H1 (cell line): ENCODE measurements at regions not wholly inside any gene's neighbourhood (a gene's known extent, or its start where the extent isn't known, plus 50 kb on each side); places are given as distances from the start of the nearest gene placed in this dataset.

ENCODE experiments used
- CTCF ChIA-PET: fragments of 300-600 bp; sonication (Branson Sonifier 250); formaldehyde crosslinking; loops from one replicate; lab custom pipeline; 2021; ENCODE audit not compliant: partially characterized antibody; lab: Charles Lee
- POLR2A ChIA-PET: fragments of 300-600 bp; sonication (Branson Sonifier 250); formaldehyde crosslinking; loops from one replicate; lab custom pipeline; 2021; ENCODE audit warnings: inconsistent platforms; ENCODE audit not compliant: partially characterized antibody; lab: Charles Lee
- DNase-seq, 2 experiments: peaks; one replicate each; pipeline versions ENCODE4 v3.0.0 to v3.0.0-alpha.2; 2010 to 2022; ENCODE audit warnings: low spot score in 2 of 2, low read depth in 1 of 2, mixed read lengths in 1 of 2
- FAIRE-seq: peaks from 2 replicates; lab custom pipeline; 2011; peaks lifted over from hg19 to GRCh38; lab: Jason Lieb, UNC
- H2AFZ ChIP-seq: 2 replicates; pipeline ENCODE4 v1.8.1; 2012; ENCODE audit warnings: low read length, inconsistent platforms
- H2AK5ac ChIP-seq: 2 replicates; pipeline ENCODE4 v1.6.1; 2013; ENCODE audit warnings: low read depth, low read length
- H2BK120ac ChIP-seq: replicated peaks from 2 replicates; pipeline ENCODE3; 2013; ENCODE audit warnings: low read depth, low read length, inconsistent platforms
- H2BK12ac ChIP-seq: 2 replicates; pipeline ENCODE4 v1.6.1; 2013; ENCODE audit warnings: low read depth, low read length
- H2BK15ac ChIP-seq: 2 replicates; pipeline ENCODE4 v1.6.1; 2013; ENCODE audit warnings: low read length
- H2BK20ac ChIP-seq: 2 replicates; pipeline ENCODE4 v1.6.1; 2013; ENCODE audit warnings: low read length
- H2BK5ac ChIP-seq: 2 replicates; pipeline ENCODE4 v1.6.1; 2013; ENCODE audit warnings: low read depth, low read length
- H3K14ac ChIP-seq: 2 replicates; pipeline ENCODE4 v1.6.1; 2013; ENCODE audit warnings: inconsistent platforms; ENCODE audit not compliant: insufficient read length
- H3K18ac ChIP-seq: 2 replicates; pipeline ENCODE4 v1.6.1; 2013; ENCODE audit warnings: low read length; ENCODE audit errors: extremely low read depth
- H3K23ac ChIP-seq: 2 replicates; pipeline ENCODE4 v1.6.1; 2013; ENCODE audit warnings: inconsistent platforms; ENCODE audit not compliant: insufficient read length
- H3K23me2 ChIP-seq: 2 replicates; pipeline ENCODE4 v1.6.1; 2013; ENCODE audit warnings: low read depth, low read length
- H3K27ac ChIP-seq: 2 replicates; pipeline ENCODE4 v1.6.1; 2011; ENCODE audit warnings: low read depth, low read length, inconsistent platforms
- H3K27me3 ChIP-seq, 4 experiments: replicated peaks in 1 of 4; 1 replicate in 1 of 4; 2 replicates in 3 of 4; pipeline versions ENCODE4 v1.6.1 to v1.8.1; 2011 to 2013; ENCODE audit warnings: low read length in 3 of 4, mild to moderate bottlenecking in 3 of 4, inconsistent platforms in 2 of 4, mixed read lengths in 2 of 4, moderate library complexity in 1 of 4; ENCODE audit not compliant: control insufficient read depth in 3 of 4, insufficient read depth in 3 of 4; ENCODE audit errors: extremely low read depth in 1 of 4
- H3K36me3 ChIP-seq, 4 experiments: 2 replicates each; pipeline versions ENCODE4 v1.6.1 to v1.8.1; 2011 to 2013; ENCODE audit warnings: mild to moderate bottlenecking in 4 of 4, low read length in 3 of 4, moderate library complexity in 2 of 4, control low read depth in 1 of 4, inconsistent platforms in 1 of 4; ENCODE audit not compliant: insufficient read depth in 4 of 4, control insufficient read depth in 2 of 4
- H3K4ac ChIP-seq: replicated peaks from 2 replicates; pipeline ENCODE3; 2013; ENCODE audit warnings: low read length, low read depth, mixed read lengths, inconsistent platforms; ENCODE audit not compliant: insufficient read length
- H3K4me1 ChIP-seq, 4 experiments: replicated peaks in 1 of 4; 1 replicate in 1 of 4; 2 replicates in 3 of 4; pipeline versions ENCODE4 v1.6.1 to v1.8.1; 2011 to 2013; ENCODE audit warnings: low read length in 3 of 4, inconsistent platforms in 2 of 4, mixed read lengths in 1 of 4; ENCODE audit not compliant: insufficient read depth in 4 of 4, control insufficient read depth in 3 of 4
- H3K4me2 ChIP-seq, 2 experiments: 2 replicates each; pipeline versions ENCODE4 v1.6.1 to v1.8.1; 2011 to 2013; ENCODE audit warnings: low read depth in 2 of 2, low read length in 2 of 2, control low read depth in 1 of 2, inconsistent platforms in 1 of 2, mild to moderate bottlenecking in 1 of 2; ENCODE audit not compliant: insufficient read depth in 1 of 2
- H3K4me3 ChIP-seq, 4 experiments: fragments of 200-600, 300-600 bp in 1 of 4; sonication (generic), shearing (Covaris generic), sonication (Bioruptor Twin) in 1 of 4; 2 replicates each; pipeline versions ENCODE4 v1.5.1 to v1.8.1; 2011 to 2016; ENCODE audit warnings: low read length in 4 of 4, low read depth in 3 of 4, control low read depth in 2 of 4, inconsistent platforms in 2 of 4, mild to moderate bottlenecking in 2 of 4, mixed read lengths in 1 of 4, moderate library complexity in 1 of 4; ENCODE audit not compliant: insufficient read depth in 2 of 4; ENCODE audit errors: extremely low read depth in 1 of 4
- H3K56ac ChIP-seq: replicated peaks from 2 replicates; pipeline ENCODE3; 2013; ENCODE audit warnings: low read depth, mild to moderate bottlenecking, mixed read lengths, low read length, inconsistent platforms; ENCODE audit not compliant: insufficient read length
- H3K79me1 ChIP-seq: 2 replicates; pipeline ENCODE4 v1.6.1; 2013; ENCODE audit warnings: low read depth, low read length, control low read depth
- H3K79me2 ChIP-seq, 2 experiments: 2 replicates each; pipeline versions ENCODE4 v1.6.1 to v1.8.1; 2012 to 2013; ENCODE audit warnings: low read length in 2 of 2, mild to moderate bottlenecking in 2 of 2, inconsistent platforms in 1 of 2; ENCODE audit not compliant: insufficient read depth in 2 of 2, control insufficient read depth in 1 of 2
- H3K9ac ChIP-seq, 4 experiments: replicated peaks in 1 of 4; 1 replicate in 1 of 4; 2 replicates in 3 of 4; pipeline versions ENCODE4 v1.6.1 to v1.8.1; 2011 to 2013; ENCODE audit warnings: low read depth in 3 of 4, low read length in 3 of 4, control low read depth in 2 of 4, mild to moderate bottlenecking in 2 of 4, moderate library complexity in 2 of 4, inconsistent platforms in 1 of 4; ENCODE audit errors: extremely low read depth in 1 of 4
- H3K9me3 ChIP-seq, 2 experiments: 2 replicates each; pipeline versions ENCODE4 v1.6.1 to v1.8.1; 2012 to 2013; ENCODE audit warnings: mild to moderate bottlenecking in 2 of 2, moderate library complexity in 2 of 2, control low read depth in 1 of 2, inconsistent platforms in 1 of 2, low read depth in 1 of 2, low read length in 1 of 2, mixed read lengths in 1 of 2; ENCODE audit not compliant: insufficient read depth in 2 of 2
- H4K20me1 ChIP-seq, 2 experiments: replicated peaks in 1 of 2; 2 replicates each; pipeline versions ENCODE3 to v1.8.1; 2011 to 2013; ENCODE audit warnings: inconsistent platforms in 2 of 2, low read length in 2 of 2, mild to moderate bottlenecking in 1 of 2; ENCODE audit not compliant: insufficient read depth in 2 of 2, control insufficient read depth in 1 of 2
- H4K5ac ChIP-seq: 2 replicates; pipeline ENCODE4 v1.6.1; 2013; ENCODE audit warnings: low read length, low read depth, mixed read lengths, inconsistent platforms; ENCODE audit not compliant: insufficient read length
- H4K8ac ChIP-seq: 2 replicates; pipeline ENCODE4 v1.8.0; 2013; ENCODE audit warnings: mild to moderate bottlenecking, moderate library complexity, low read length, inconsistent platforms; ENCODE audit not compliant: insufficient read depth; ENCODE audit errors: extremely low read depth
- H4K91ac ChIP-seq: replicated peaks from 2 replicates; pipeline ENCODE3; 2013; ENCODE audit warnings: low read length, mixed read lengths, inconsistent platforms; ENCODE audit not compliant: insufficient read length
- CBX5 ChIP-seq: fragments of 300-800, 300-1000 bp; sonication (generic); IDR thresholded peaks from 2 replicates; pipeline ENCODE4 v1.7.1; 2016; ENCODE audit warnings: antibody characterized with exemption, low read length, low read depth
- CBX8 ChIP-seq: fragments of 300-800, 300-1000 bp; sonication (generic); IDR thresholded peaks from 2 replicates; pipeline ENCODE4 v1.7.1; 2016; ENCODE audit warnings: low read depth, low read length, borderline replicate concordance
- CHD1 ChIP-seq: IDR thresholded peaks from 2 replicates; pipeline ENCODE4 v1.6.1; 2012; ENCODE audit warnings: low read depth, low read length, improper control_type of control experiment
- CHD2 ChIP-seq: IDR thresholded peaks from 2 replicates; pipeline ENCODE4 v1.6.1; 2012; ENCODE audit warnings: low read length, improper control_type of control experiment
- EZH2 ChIP-seq: fragments of 200-600 bp; sonication (generic); IDR thresholded peaks from 2 replicates; pipeline ENCODE4 v1.7.1; 2012; ENCODE audit warnings: low read depth, mild to moderate bottlenecking, moderate library complexity, low read length, inconsistent platforms; ENCODE audit not compliant: severe bottlenecking
- PHF8 ChIP-seq: fragments of 200-600 bp; sonication (generic); conservative IDR thresholded peaks from 2 replicates; pipeline ENCODE4 v1.7.1; 2012; ENCODE audit warnings: low read depth, mild to moderate bottlenecking, inconsistent platforms, low read length, moderate library complexity
- POLR2AphosphoS5 ChIP-seq: IDR thresholded peaks from 2 replicates; pipeline ENCODE4 v1.6.1; 2011; ENCODE audit warnings: low read depth, low read length
- RNF2 ChIP-seq: fragments of 200-900, 300-1000 bp; sonication (generic); IDR thresholded peaks from 2 replicates; pipeline ENCODE4 v1.7.1; 2016; ENCODE audit warnings: borderline replicate concordance, low read depth, mild to moderate bottlenecking, antibody characterized with exemption, low read length; ENCODE audit not compliant: poor library complexity, severe bottlenecking; ENCODE audit errors: missing control alignments
- SRF ChIP-seq: IDR thresholded peaks from 2 replicates; pipeline ENCODE4 v1.6.1; 2011; ENCODE audit warnings: mild to moderate bottlenecking, low read depth, low read length, moderate library complexity
- SUZ12 ChIP-seq: fragments of 200-600 bp; sonication (generic); IDR thresholded peaks from 2 replicates; pipeline ENCODE4 v1.6.1; 2012; ENCODE audit warnings: mild to moderate bottlenecking, inconsistent platforms, low read length, moderate library complexity, mixed read lengths
- WGBS, 2 experiments: shearing (Covaris generic) in 1 of 2; methylation state at CpG; one replicate each; pipeline versions ENCODE4 v1.1.6 to v1.1.7; 2013 to 2015; ENCODE audit warnings: low lambda C conversion rate in 2 of 2, mixed read lengths in 2 of 2, inconsistent platforms in 1 of 2, low coverage in 1 of 2, missing lambda C conversion rate in 1 of 2; ENCODE audit not compliant: insufficient replicate concordance in 2 of 2, insufficient coverage in 1 of 2, insufficient read length in 1 of 2; ENCODE audit errors: extremely low coverage in 1 of 2, missing lambda C conversion rate in 1 of 2; 5-methylcytosine and 5-hydroxymethylcytosine counted together

DNA sequence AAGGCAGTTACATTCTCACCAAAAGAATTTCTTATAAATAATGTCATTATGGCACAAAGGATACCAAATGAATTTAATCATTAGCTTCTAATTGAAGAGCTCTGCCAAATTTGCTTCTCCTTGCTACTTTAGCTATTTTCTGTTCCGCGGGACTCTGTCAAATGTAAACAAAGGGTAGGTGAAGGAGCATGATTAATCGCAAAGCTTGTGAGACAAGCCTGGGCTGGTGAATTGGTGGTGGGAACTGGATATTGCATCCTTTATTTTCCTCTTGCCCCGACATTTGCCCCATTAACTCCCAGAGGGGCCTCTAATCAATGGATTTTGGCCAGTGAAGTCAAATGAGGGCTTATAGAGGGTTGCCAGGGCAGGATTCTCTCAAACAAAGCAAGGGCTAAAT, 234.2 kb upstream of the RFX3 start:
- no peak overlapping the region for H2AK5ac ChIP-seq
- no peak overlapping the region for H2BK12ac ChIP-seq
- no peaks in the 10 kb centered on the region for H3K36me3 ChIP-seq
- H3K23ac ChIP-seq, result no peak overlapping the region
- H3K14ac ChIP-seq, result no peak overlapping the region
- no peaks in the 10 kb centered on the region for H3K23me2 ChIP-seq
- H3K4ac ChIP-seq, result no peak overlapping the region
- no peaks in the 10 kb centered on the region for H3K9me3 ChIP-seq
- H2BK5ac ChIP-seq, result no peak overlapping the region
- H2AFZ ChIP-seq, result no peak overlapping the region
- ChIA-PET POLR2A (no interaction called here), CTCF (interaction anchor here (0.6 kb wide), 1 partner anchor 10 kb away, joined by 3 read pairs; no protein-coding TSS in a partner anchor)
- H3K79me1 ChIP-seq, result no peaks in the 10 kb centered on the region
- no peak overlapping the region for H4K91ac ChIP-seq
- H4K5ac ChIP-seq, result no peak overlapping the region
- no peak overlapping the region for H2BK20ac ChIP-seq
- 75% methylated on average over 4 of the region's 4 CpGs; no CpG with 5 or more reads in 1 of the 2 experiments for WGBS, 2 experiments
- H3K27me3 ChIP-seq, result no peaks in the 10 kb centered on the region
- no peak for FAIRE-seq
- H3K27ac ChIP-seq, result no peak overlapping the region
- TF ChIP-seq CBX8 (no peak), RNF2 (no peak), CHD1 (no peak), CHD2 (no peak), SUZ12 (no peak), CBX5 (no peak), EZH2 (no peak), POLR2AphosphoS5 (no peak), PHF8 (no peak), SRF (no peak)
- H3K18ac ChIP-seq, result no peak overlapping the region
- no peaks in the 10 kb centered on the region for H3K79me2 ChIP-seq
- no peak for DNase-seq
- no peak overlapping the region for H3K4me3 ChIP-seq
- H3K4me2 ChIP-seq, result no peak overlapping the region
- no peak overlapping the region for H3K9ac ChIP-seq
- H4K8ac ChIP-seq, result no peak overlapping the region
- no peaks in the 10 kb centered on the region for H4K20me1 ChIP-seq
- no peak overlapping the region for H3K56ac ChIP-seq
- no peaks in the 10 kb centered on the region for H3K4me1 ChIP-seq
- no peak overlapping the region for H2BK15ac ChIP-seq
- H2BK120ac ChIP-seq, result no peak overlapping the region
